NCI-H2081 (cell line): ENCODE measurements at regions not wholly inside any gene's neighbourhood (a gene's known extent, or its start where the extent isn't known, plus 50 kb on each side); places are given as distances from the start of the nearest gene placed in this dataset.

Source experiments
- DNase-seq, 2 experiments: peaks; one replicate each; lab custom pipeline; 2025; lab: John Stamatoyannopoulos, UW

GRCh38 chr4:55754754-55755350 is 64.7 kb upstream of the EXOC1L start:
- DNase-seq = no peak

GRCh38 chr4:55756208-55756607 is 63.4 kb upstream of the EXOC1L start:
- no peak for DNase-seq

GRCh38 chr4:55757356-55757952 is 62.1 kb upstream of the EXOC1L start:
- no peak for DNase-seq

GRCh38 chr4:55758066-55758465 is 61.5 kb upstream of the EXOC1L start:
- DNase-seq = no peak

GRCh38 chr4:55758570-55758969 is 61.0 kb upstream of the EXOC1L start:
- DNase-seq = peak in 1 of 2 experiments; percentile 16

GRCh38 chr4:55762819-55763218 is 56.8 kb upstream of the EXOC1L start:
- no peak for DNase-seq

GRCh38 chr4:55763996-55764395 is 55.6 kb upstream of the EXOC1L start:
- DNase-seq = no peak

GRCh38 chr4:55765070-55765469 is 54.5 kb upstream of the EXOC1L start:
- DNase-seq = peak in 1 of 2 experiments; percentile 74

- DNase-seq = no peak
Measured at GRCh38 chr4:55768291-55768690, 51.3 kb upstream of the EXOC1L start.
